NB4 (cell line): ENCODE measurements at regions not wholly inside any gene's neighbourhood (a gene's known extent, or its start where the extent isn't known, plus 50 kb on each side); places are given as distances from the start of the nearest gene placed in this dataset.

Experiments
- MYC ChIP-seq: IDR thresholded peaks from 2 replicates; pipeline ENCODE4 v1.6.1; 2011; ENCODE audit warnings: low read depth, low read length
- POLR2A ChIP-seq: IDR thresholded peaks from 2 replicates; pipeline ENCODE4 v1.6.1; 2011; ENCODE audit warnings: mild to moderate bottlenecking; ENCODE audit not compliant: insufficient read length; ENCODE audit errors: extremely low read depth
- TF ChIP-seq, protein P1 (sequence below): IDR thresholded peaks from one replicate; pipeline ENCODE4 v1.5.1; 2012; ENCODE audit warnings: low read depth, low read length

- TF ChIP-seq, protein P1, sequence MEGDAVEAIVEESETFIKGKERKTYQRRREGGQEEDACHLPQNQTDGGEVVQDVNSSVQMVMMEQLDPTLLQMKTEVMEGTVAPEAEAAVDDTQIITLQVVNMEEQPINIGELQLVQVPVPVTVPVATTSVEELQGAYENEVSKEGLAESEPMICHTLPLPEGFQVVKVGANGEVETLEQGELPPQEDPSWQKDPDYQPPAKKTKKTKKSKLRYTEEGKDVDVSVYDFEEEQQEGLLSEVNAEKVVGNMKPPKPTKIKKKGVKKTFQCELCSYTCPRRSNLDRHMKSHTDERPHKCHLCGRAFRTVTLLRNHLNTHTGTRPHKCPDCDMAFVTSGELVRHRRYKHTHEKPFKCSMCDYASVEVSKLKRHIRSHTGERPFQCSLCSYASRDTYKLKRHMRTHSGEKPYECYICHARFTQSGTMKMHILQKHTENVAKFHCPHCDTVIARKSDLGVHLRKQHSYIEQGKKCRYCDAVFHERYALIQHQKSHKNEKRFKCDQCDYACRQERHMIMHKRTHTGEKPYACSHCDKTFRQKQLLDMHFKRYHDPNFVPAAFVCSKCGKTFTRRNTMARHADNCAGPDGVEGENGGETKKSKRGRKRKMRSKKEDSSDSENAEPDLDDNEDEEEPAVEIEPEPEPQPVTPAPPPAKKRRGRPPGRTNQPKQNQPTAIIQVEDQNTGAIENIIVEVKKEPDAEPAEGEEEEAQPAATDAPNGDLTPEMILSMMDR = no peak
- TF ChIP-seq POLR2A = no peak
- no peak for TF ChIP-seq MYC
Measured at GRCh38 chr9:75718677-75719076, 171.8 kb upstream of the PCSK5 start.
